RWPE1 (cell line): ENCODE measurements at regions not wholly inside any gene's neighbourhood (a gene's known extent, or its start where the extent isn't known, plus 50 kb on each side); places are given as distances from the start of the nearest gene placed in this dataset.
"Not testable (repeated sequence)": the region's sequence is repeated elsewhere in the genome, so short reads cannot be mapped to it uniquely, and the experiment has no call there.

ENCODE experiments used
- CTCF ChIA-PET: fragments of 350-600 bp; sonication (Branson Sonifier 250); formaldehyde crosslinking; extraction: SDS; loops from one replicate; lab custom pipeline; 2021; lab: Yijun Ruan, JAX
- POLR2A ChIA-PET: fragments of 400-600 bp; formaldehyde crosslinking; extraction: SDS; loops from one replicate; lab custom pipeline; 2020; ENCODE audit warnings: antibody characterized with exemption; ENCODE audit not compliant: low non-redundant PET; lab: Yijun Ruan, JAX
- DNase-seq: peaks from one replicate; pipeline ENCODE4 v3.0.0; 2012; ENCODE audit warnings: low spot score
- H3K27ac ChIP-seq: fragments of 450-650 bp; 2 replicates; pipeline ENCODE4 v1.5.1; 2017
- CTCF ChIP-seq: fragments of 450-650 bp; conservative IDR thresholded peaks from 2 replicates; pipeline ENCODE4 v1.5.1; 2017; ENCODE audit warnings: low read depth, mild to moderate bottlenecking

- DNase-seq = no peak
- ChIA-PET POLR2A (no interaction called here), CTCF (no interaction called here)
- TF ChIP-seq CTCF = no peak
- no peak overlapping the region for H3K27ac ChIP-seq
Measured at GRCh38 chr15:61379005-61379404, 149.9 kb upstream of the RORA start.

GRCh38 chr15:61376961-61377360 is 147.9 kb upstream of the RORA start:
- no peak overlapping the region for H3K27ac ChIP-seq
- no peak for DNase-seq
- TF ChIP-seq CTCF = no peak
- POLR2A ChIA-PET = no interaction called here
- CTCF ChIA-PET = no interaction called here

GRCh38 chr15:61376516-61376915 is 147.4 kb upstream of the RORA start:
- no peak for DNase-seq
- no peak overlapping the region for H3K27ac ChIP-seq
- TF ChIP-seq CTCF = no peak
- CTCF ChIA-PET = no interaction called here
- POLR2A ChIA-PET = no interaction called here

- CTCF ChIA-PET = no interaction called here
- POLR2A ChIA-PET = no interaction called here
- TF ChIP-seq CTCF = no peak
- no peak for DNase-seq
- H3K27ac ChIP-seq = no peak overlapping the region
Measured at GRCh38 chr15:61374848-61375247, 145.7 kb upstream of the RORA start.

- ChIA-PET POLR2A (no interaction called here), CTCF (no interaction called here)
- TF ChIP-seq CTCF = no peak
- no peak for DNase-seq
- H3K27ac ChIP-seq = no peak overlapping the region
Measured at GRCh38 chr15:61367953-61368352, 138.9 kb upstream of the RORA start.

- no peak for DNase-seq
- CTCF ChIA-PET = no interaction called here
- no peak overlapping the region for H3K27ac ChIP-seq
- POLR2A ChIA-PET = no interaction called here
- no peak for TF ChIP-seq CTCF
Measured at GRCh38 chr15:61364871-61365270, 135.8 kb upstream of the RORA start.

GRCh38 chr15:61362912-61363311 is 133.8 kb upstream of the RORA start:
- POLR2A ChIA-PET, DNase-seq, CTCF ChIA-PET: not testable (repeated sequence)

More at GRCh38 chr15:61362912-61363311, 133.8 kb upstream of the RORA start:
- H3K27ac ChIP-seq = not testable (repeated sequence)
